Activated T-cell treated with anti-CD3 and anti-CD28 coated beads, Interleukin-2, amount 50 U/mL, for 72 hours (primary cell): ENCODE measurements at regions not wholly inside any gene's neighbourhood (a gene's known extent, or its start where the extent isn't known, plus 50 kb on each side); places are given as distances from the start of the nearest gene placed in this dataset.
"Not testable (repeated sequence)": the region's sequence is repeated elsewhere in the genome, so short reads cannot be mapped to it uniquely, and the experiment has no call there.

ENCODE experiments used
- ATAC-seq, 2 donors: fragments of 150-1000 bp; cut with Tn5 transposase; replicated peaks in 1 of 2; 2 replicates each; pipeline ENCODE4 v1.10.0; 2021; ENCODE audit warnings: moderate library complexity in 2 of 2, mild to moderate bottlenecking in 1 of 2
- DNase-seq, 2 donors: peaks; one replicate each; pipeline ENCODE4 v3.0.0; 2021 to 2022; ENCODE audit warnings: mixed read lengths in 1 of 2
- H3K27ac Mint-ChIP-seq: one replicate; pipeline ENCODE4 v1.8.0; 2022; ENCODE audit warnings: mild to moderate bottlenecking, moderate library complexity, mixed read lengths
- H3K27me3 Mint-ChIP-seq: one replicate; pipeline ENCODE4 v1.8.0; 2022; ENCODE audit warnings: low read depth, mixed read lengths
- H3K36me3 Mint-ChIP-seq, 2 donors: one replicate each; pipeline ENCODE4 v1.8.0; 2022; ENCODE audit warnings: mixed read lengths in 2 of 2, mild to moderate bottlenecking in 1 of 2; ENCODE audit not compliant: insufficient read depth in 2 of 2
- H3K4me1 Mint-ChIP-seq: one replicate; pipeline ENCODE4 v1.8.0; 2022; ENCODE audit warnings: low read depth, mixed read lengths
- H3K4me3 Mint-ChIP-seq, 2 donors: one replicate each; pipeline ENCODE4 v1.8.0; 2022; ENCODE audit warnings: mild to moderate bottlenecking in 2 of 2, mixed read lengths in 2 of 2, moderate library complexity in 2 of 2
- H3K9me3 Mint-ChIP-seq, 2 donors: one replicate each; pipeline ENCODE4 v1.8.0; 2022; ENCODE audit warnings: mixed read lengths in 2 of 2

- Mint-ChIP-seq H3K9me3 (peaks cover 0 to 6% of the 10 kb centered on the region in 2 donors), H3K4me3 (no peak overlapping the region), H3K27ac (no peak overlapping the region), H3K27me3 (no peaks in the 10 kb centered on the region), H3K4me1 (no peaks in the 10 kb centered on the region), H3K36me3 (peaks cover 0 to 2% of the 10 kb centered on the region in 2 donors)
- no peak for ATAC-seq
- no peak for DNase-seq
Measured at GRCh38 chr7:19969859-19970493, 196.6 kb upstream of the TMEM196 start.

- Mint-ChIP-seq H3K27ac (no peak overlapping the region), H3K4me3 (no peak overlapping the region), H3K36me3 (no peaks in the 10 kb centered on the region), H3K9me3 (peaks cover 0 to 2% of the 10 kb centered on the region in 2 donors), H3K27me3 (no peaks in the 10 kb centered on the region), H3K4me1 (no peaks in the 10 kb centered on the region)
- no peak for ATAC-seq
- DNase-seq: no peak
Measured at GRCh38 chr7:19964246-19964645, 190.8 kb upstream of the TMEM196 start.

- DNase-seq: no peak
- Mint-ChIP-seq H3K4me3 (no peak overlapping the region), H3K9me3 (peaks cover 0 to 2% of the 10 kb centered on the region in 2 donors), H3K36me3 (no peaks in the 10 kb centered on the region), H3K27me3 (no peaks in the 10 kb centered on the region), H3K27ac (no peak overlapping the region), H3K4me1 (no peaks in the 10 kb centered on the region)
- ATAC-seq: no peak
Measured at GRCh38 chr7:19963695-19964094, 190.3 kb upstream of the TMEM196 start.

GRCh38 chr7:19958309-19958896 is 185.0 kb upstream of the TMEM196 start:
- no peak for ATAC-seq
- Mint-ChIP-seq H3K4me3 (no peak overlapping the region), H3K27ac (no peak overlapping the region)

GRCh38 chr7:19957664-19958063 is 184.2 kb upstream of the TMEM196 start:
- DNase-seq (no peak), ATAC-seq (no peak)
- Mint-ChIP-seq H3K4me1 (no peaks in the 10 kb centered on the region), H3K4me3 (no peak overlapping the region), H3K27me3 (no peaks in the 10 kb centered on the region), H3K27ac (no peak overlapping the region), H3K36me3 (no peaks in the 10 kb centered on the region), H3K9me3 (peaks cover 3% of the 10 kb centered on the region in 2 donors)

More at GRCh38 chr7:19958309-19958896, 185.0 kb upstream of the TMEM196 start:
- Mint-ChIP-seq H3K9me3 (peaks cover under 1 to 1% of the 10 kb centered on the region in 2 donors), H3K27me3 (no peaks in the 10 kb centered on the region), H3K36me3 (no peaks in the 10 kb centered on the region), H3K4me1 (no peaks in the 10 kb centered on the region)
- no peak for DNase-seq

- H3K27me3 Mint-ChIP-seq, H3K4me3 Mint-ChIP-seq, DNase-seq, H3K27ac Mint-ChIP-seq, H3K4me1 Mint-ChIP-seq, H3K36me3 Mint-ChIP-seq, ATAC-seq: not testable (repeated sequence)
- H3K9me3 Mint-ChIP-seq: peaks cover 9 to 13% of the 10 kb centered on the region in 2 donors
Measured at GRCh38 chr7:19954166-19954565, 180.7 kb upstream of the TMEM196 start.

GRCh38 chr7:19953411-19953810 is 180.0 kb upstream of the TMEM196 start:
- H3K36me3 Mint-ChIP-seq, H3K27ac Mint-ChIP-seq, H3K27me3 Mint-ChIP-seq, ATAC-seq, H3K4me3 Mint-ChIP-seq, DNase-seq, H3K4me1 Mint-ChIP-seq: not testable (repeated sequence)
- peaks cover 9 to 16% of the 10 kb centered on the region in 2 donors for H3K9me3 Mint-ChIP-seq

GRCh38 chr7:19948160-19948559 is 174.7 kb upstream of the TMEM196 start:
- Mint-ChIP-seq H3K9me3 (peaks cover 9 to 13% of the 10 kb centered on the region in 2 donors), H3K27me3 (no peaks in the 10 kb centered on the region), H3K36me3 (peaks cover 0 to 6% of the 10 kb centered on the region in 2 donors), H3K4me1 (no peaks in the 10 kb centered on the region), H3K27ac (no peak overlapping the region), H3K4me3 (no peak overlapping the region)
- ATAC-seq: no peak
- no peak for DNase-seq

- H3K36me3 Mint-ChIP-seq: no peaks in the 10 kb centered on the region
- DNase-seq (no peak), ATAC-seq (no peak)
- no peak overlapping the region for H3K27ac Mint-ChIP-seq
- H3K9me3 Mint-ChIP-seq: peaks cover 2 to 3% of the 10 kb centered on the region in 2 donors
- H3K4me1 Mint-ChIP-seq: no peaks in the 10 kb centered on the region
- no peak overlapping the region for H3K4me3 Mint-ChIP-seq
- no peaks in the 10 kb centered on the region for H3K27me3 Mint-ChIP-seq
Measured at GRCh38 chr7:19944363-19945120, 171.1 kb upstream of the TMEM196 start.

- Mint-ChIP-seq H3K4me3 (no peak overlapping the region), H3K4me1 (no peaks in the 10 kb centered on the region), H3K36me3 (peaks cover 0 to 2% of the 10 kb centered on the region in 2 donors), H3K9me3 (peaks cover 3 to 7% of the 10 kb centered on the region in 2 donors), H3K27ac (no peak overlapping the region), H3K27me3 (no peaks in the 10 kb centered on the region)
- ATAC-seq (no peak), DNase-seq (no peak)
Measured at GRCh38 chr7:19939746-19940145, 166.3 kb upstream of the TMEM196 start.

GRCh38 chr7:19932549-19933249 is 159.3 kb upstream of the TMEM196 start:
- Mint-ChIP-seq H3K9me3 (peaks cover 4 to 9% of the 10 kb centered on the region in 2 donors), H3K4me1 (peaks cover 8% of the 10 kb centered on the region), H3K4me3 (no peak overlapping the region), H3K27me3 (no peaks in the 10 kb centered on the region), H3K27ac (no peak overlapping the region), H3K36me3 (peaks cover 0 to 2% of the 10 kb centered on the region in 2 donors)
- no peak for ATAC-seq
- DNase-seq: no peak

GRCh38 chr7:19930851-19931250 is 157.4 kb upstream of the TMEM196 start:
- H3K9me3 Mint-ChIP-seq: peaks cover 1 to 4% of the 10 kb centered on the region in 2 donors
- no peaks in the 10 kb centered on the region for H3K27me3 Mint-ChIP-seq
- peaks cover 10% of the 10 kb centered on the region for H3K4me1 Mint-ChIP-seq
- H3K36me3 Mint-ChIP-seq: no peaks in the 10 kb centered on the region
- DNase-seq: no peak
- no peak overlapping the region for H3K4me3 Mint-ChIP-seq
- no peak overlapping the region for H3K27ac Mint-ChIP-seq
- ATAC-seq: no peak

- H3K4me3 Mint-ChIP-seq: no peak overlapping the region
- H3K27ac Mint-ChIP-seq: no peak overlapping the region
- peaks cover 10% of the 10 kb centered on the region for H3K4me1 Mint-ChIP-seq
- no peaks in the 10 kb centered on the region for H3K36me3 Mint-ChIP-seq
- H3K9me3 Mint-ChIP-seq: peaks cover 1 to 4% of the 10 kb centered on the region in 2 donors
- H3K27me3 Mint-ChIP-seq: no peaks in the 10 kb centered on the region
- ATAC-seq (no peak), DNase-seq (no peak)
Measured at GRCh38 chr7:19930051-19930450, 156.6 kb upstream of the TMEM196 start.
